Nephron (organoid): ENCODE measurements at regions not wholly inside any gene's neighbourhood (a gene's known extent, or its start where the extent isn't known, plus 50 kb on each side); places are given as distances from the start of the nearest gene placed in this dataset.

ENCODE experiments used
- H3K27ac Mint-ChIP-seq, 3 experiments: 2 replicates each; pipeline ENCODE4 v1.8.0; 2020; ENCODE audit warnings: mixed read lengths in 3 of 3, mild to moderate bottlenecking in 2 of 3, moderate library complexity in 1 of 3
- H3K27me3 Mint-ChIP-seq: 2 replicates; pipeline ENCODE4 v1.8.0; 2021; ENCODE audit warnings: low read depth, mild to moderate bottlenecking, moderate library complexity, mixed read lengths
- H3K36me3 Mint-ChIP-seq: 2 replicates; pipeline ENCODE4 v1.8.0; 2020; ENCODE audit warnings: low read depth, mixed read lengths
- H3K4me1 Mint-ChIP-seq: 2 replicates; pipeline ENCODE4 v1.8.0; 2020; ENCODE audit warnings: mixed read lengths
- H3K4me3 Mint-ChIP-seq, 3 experiments: 2 replicates each; pipeline ENCODE4 v1.8.0; 2020; ENCODE audit warnings: mild to moderate bottlenecking in 3 of 3, mixed read lengths in 3 of 3, moderate library complexity in 2 of 3
- H3K9me3 Mint-ChIP-seq: 2 replicates; pipeline ENCODE4 v1.8.0; 2020; ENCODE audit warnings: mixed read lengths
- CTCF ChIP-seq, 3 experiments: fragments of 200-600 bp; sonication (generic); IDR thresholded peaks; one replicate each; pipeline ENCODE4 v1.5.0; 2021; ENCODE audit warnings: antibody characterized with exemption in 3 of 3; ENCODE audit not compliant: unreplicated experiment in 3 of 3

- Mint-ChIP-seq H3K27me3 (peaks cover 12% of the 10 kb centered on the region), H3K4me1 (peaks cover 21% of the 10 kb centered on the region), H3K36me3 (no peaks in the 10 kb centered on the region)
Measured at GRCh38 chr13:31032528-31033113, 100.2 kb downstream of the TEX26 start.

GRCh38 chr13:31031482-31031881 lies 99.0 kb downstream of the TEX26 start:
- H3K27me3 Mint-ChIP-seq = peaks cover 7% of the 10 kb centered on the region
- H3K27ac Mint-ChIP-seq = no peak overlapping the region
- no peaks in the 10 kb centered on the region for H3K36me3 Mint-ChIP-seq
- peaks cover 17% of the 10 kb centered on the region for H3K4me1 Mint-ChIP-seq
- no peak for TF ChIP-seq CTCF (IDR thresholded peaks at IDR 0.05; ENCODE audit: unreplicated experiment in 3 of 3)
- H3K9me3 Mint-ChIP-seq = no peaks in the 10 kb centered on the region
- no peak overlapping the region for H3K4me3 Mint-ChIP-seq

More at GRCh38 chr13:31032528-31033113, 100.2 kb downstream of the TEX26 start:
- Mint-ChIP-seq H3K27ac (no peak overlapping the region), H3K9me3 (no peaks in the 10 kb centered on the region), H3K4me3 (no peak overlapping the region)
- no peak for TF ChIP-seq CTCF (IDR thresholded peaks at IDR 0.05; ENCODE audit: unreplicated experiment in 3 of 3)

- TF ChIP-seq CTCF (IDR thresholded peaks at IDR 0.05; ENCODE audit: unreplicated experiment in 3 of 3) = no peak
- no peaks in the 10 kb centered on the region for H3K9me3 Mint-ChIP-seq
Measured at GRCh38 chr13:31029102-31029501, 96.6 kb downstream of the TEX26 start.

GRCh38 chr13:31027136-31027535 lies 94.7 kb downstream of the TEX26 start:
- no peak for TF ChIP-seq CTCF (IDR thresholded peaks at IDR 0.05; ENCODE audit: unreplicated experiment in 3 of 3)
- H3K4me3 Mint-ChIP-seq = no peak overlapping the region
- H3K4me1 Mint-ChIP-seq = no peaks in the 10 kb centered on the region
- H3K27ac Mint-ChIP-seq = no peak overlapping the region
- H3K27me3 Mint-ChIP-seq = peaks cover 12% of the 10 kb centered on the region
- no peaks in the 10 kb centered on the region for H3K9me3 Mint-ChIP-seq
- H3K36me3 Mint-ChIP-seq = no peaks in the 10 kb centered on the region

More at GRCh38 chr13:31029102-31029501, 96.6 kb downstream of the TEX26 start:
- Mint-ChIP-seq H3K27me3 (peaks cover 5% of the 10 kb centered on the region), H3K27ac (no peak overlapping the region), H3K4me1 (no peaks in the 10 kb centered on the region), H3K4me3 (no peak overlapping the region), H3K36me3 (no peaks in the 10 kb centered on the region)
